Left colon (tissue), 2 donors: ENCODE measurements at regions not wholly inside any gene's neighbourhood (a gene's known extent, or its start where the extent isn't known, plus 50 kb on each side); places are given as distances from the start of the nearest gene placed in this dataset.

Experiments used
- ATAC-seq: fragments of 200-7000 bp; cut with Tn5 transposase; one replicate; pipeline ENCODE4 v1.9.1; 2020; ENCODE audit warnings: mild to moderate bottlenecking, moderate library complexity
- DNase-seq, 2 donors: peaks; one replicate each; pipeline ENCODE4 v3.0.0-alpha.2; 2020
- intact Hi-C, 2 donors: fragments of 100-400 bp; cut with DNase I in 1 of 2; cut with micrococcal nuclease in 1 of 2; formaldehyde crosslinking; loops; one replicate each; pipeline versions ENCODE4 v1.11.2 to v1.14.0; 2022; cut with DNase I, micrococcal nuclease
- donor health status: DM: no; HTN: no; CAD: no.
- donor health status: DM: yes; HTN: yes; CAD: no.

DNA sequence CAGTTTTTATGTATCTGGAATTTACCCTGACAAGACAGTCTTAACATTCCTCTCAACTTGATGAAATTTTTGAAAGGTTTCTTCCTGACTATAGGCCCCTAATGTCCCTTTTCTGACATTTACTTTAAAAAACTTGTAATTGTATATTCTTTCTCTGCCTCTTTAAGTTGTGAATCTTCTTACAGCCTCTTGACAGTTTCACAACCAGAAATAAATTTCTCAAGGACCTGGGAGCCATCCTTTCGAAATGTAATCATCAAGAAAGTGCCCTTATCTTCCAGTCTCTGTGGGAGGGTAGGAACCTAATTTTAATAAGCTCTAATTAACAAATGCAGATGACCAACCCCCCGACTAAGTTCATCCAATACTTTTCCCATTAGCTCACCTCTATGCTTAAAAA is 403.6 kb upstream of the GJE1 start:
- DNase-seq = no peak
- intact Hi-C loops = no loop called here
- no peak for ATAC-seq

DNA sequence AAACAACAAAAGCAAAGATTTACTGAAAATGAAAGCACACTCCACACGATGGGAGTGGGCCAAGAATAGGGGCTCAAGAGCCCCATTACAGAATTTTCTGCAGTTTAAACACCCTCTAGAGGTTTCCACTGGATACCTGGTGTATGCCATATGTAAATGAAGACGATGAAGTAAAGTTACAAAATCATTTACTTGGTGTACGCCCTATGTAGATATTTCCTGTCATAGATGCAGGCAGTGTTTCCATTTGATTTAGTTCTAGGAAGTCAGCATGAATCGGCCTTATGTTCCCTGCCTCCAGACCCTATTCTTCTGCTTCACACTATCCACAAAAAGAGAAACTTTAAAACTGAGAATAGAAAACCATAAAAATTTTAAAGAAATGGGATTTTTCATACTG is 404.4 kb upstream of the GJE1 start:
- DNase-seq = no peak
- no peak for ATAC-seq
- intact Hi-C loops = no loop called here

DNA sequence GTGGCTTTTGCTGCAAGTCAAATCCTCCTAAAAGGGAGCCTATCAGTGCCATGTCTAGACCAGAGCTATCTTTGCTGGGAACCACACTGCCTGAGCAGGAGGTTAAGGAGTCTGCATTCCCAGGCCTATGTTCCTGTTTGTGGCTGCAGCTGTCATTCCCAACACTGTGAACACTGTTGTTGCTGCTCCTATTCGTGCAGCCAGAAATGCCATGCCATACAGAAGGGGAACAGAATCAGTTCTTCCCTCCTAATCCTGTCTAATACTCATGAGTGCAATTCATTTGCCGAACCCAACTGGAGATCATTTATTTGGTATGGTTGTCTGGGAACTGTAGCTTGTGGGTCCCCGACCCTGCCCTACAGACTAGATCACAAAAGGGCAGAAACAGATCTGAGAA is 406.5 kb upstream of the GJE1 start:
- no peak for ATAC-seq
- no peak for DNase-seq
- intact Hi-C loops = no loop called here

DNA sequence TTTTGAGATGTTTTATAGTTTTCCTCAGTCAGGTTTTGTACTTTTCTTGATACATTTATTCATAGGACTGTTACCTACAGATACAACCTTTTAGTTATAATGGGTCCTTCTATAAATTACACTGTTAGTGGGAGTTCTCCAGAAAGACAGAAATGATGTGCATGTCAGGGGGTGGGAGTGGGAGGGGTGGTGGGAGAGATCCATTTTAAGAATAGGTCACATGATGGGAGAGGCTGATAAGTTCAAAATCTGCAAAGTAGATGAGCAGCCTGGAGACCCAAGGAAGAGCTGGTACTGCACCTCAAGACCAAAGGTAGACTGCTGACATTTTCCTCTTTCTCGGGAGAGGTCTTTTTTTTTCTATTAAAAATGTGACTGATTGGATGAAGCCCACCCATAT is 408.0 kb upstream of the GJE1 start:
- DNase-seq = no peak
- intact Hi-C loops = no loop called here
- ATAC-seq = no peak

DNA sequence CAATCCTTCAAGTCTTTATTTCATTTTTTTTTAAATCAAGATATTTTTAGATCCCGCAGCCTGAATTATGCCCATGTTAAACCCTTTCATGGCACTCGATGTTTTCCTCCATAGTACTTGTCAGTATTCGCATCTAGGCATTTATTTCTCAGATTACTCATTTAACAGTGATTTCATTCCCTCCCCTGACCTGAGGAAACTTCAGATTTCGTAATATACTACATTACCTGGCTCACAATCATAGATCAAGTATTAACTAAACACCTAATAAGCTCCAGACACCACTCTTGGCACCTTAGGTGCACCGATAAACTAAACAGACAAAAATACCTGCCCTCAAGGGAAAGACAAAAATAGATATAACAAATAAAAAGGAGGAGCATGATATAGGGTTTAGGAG is 413.2 kb upstream of the GJE1 start:
- ATAC-seq (no peak), DNase-seq (no peak)
- intact Hi-C loops = no loop called here

DNA sequence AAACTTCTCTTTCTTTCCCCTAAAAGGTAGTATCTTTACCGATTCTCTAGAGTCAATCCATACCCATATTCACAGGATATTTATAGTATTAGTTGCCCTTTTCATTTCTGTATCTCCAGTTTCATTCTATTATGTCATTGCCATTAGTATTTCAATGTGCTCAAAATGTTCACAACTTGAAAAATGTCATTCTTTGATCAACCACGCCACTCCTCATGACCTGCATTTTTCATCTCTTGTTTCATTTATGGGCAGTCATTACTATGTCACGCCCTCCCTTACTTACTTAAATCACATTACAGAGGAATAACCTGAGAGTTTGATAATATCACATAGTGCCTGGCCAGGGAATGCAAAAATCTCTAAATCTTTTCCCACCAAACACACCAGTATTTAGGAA is 427.3 kb upstream of the GJE1 start:
- DNase-seq = no peak
- ATAC-seq = no peak
- intact Hi-C loops = no loop called here

DNA sequence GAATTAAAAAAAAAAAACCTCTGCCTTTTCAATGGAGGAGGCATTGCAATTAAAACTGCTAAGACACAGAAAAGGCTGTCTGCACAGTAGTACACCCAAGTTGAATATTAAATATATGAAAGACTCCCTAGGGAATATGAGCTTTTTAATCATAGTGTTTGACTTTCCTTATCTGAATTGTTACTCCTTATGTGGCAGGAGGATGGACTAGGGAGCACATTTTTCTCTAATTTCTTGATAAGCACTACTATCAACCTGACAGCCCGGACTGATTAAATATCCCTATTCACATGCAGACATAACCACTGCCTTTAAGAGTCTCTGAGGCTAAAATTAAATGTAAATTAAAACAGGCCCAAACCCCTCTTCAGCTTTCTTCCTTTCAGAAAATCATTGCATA is 428.6 kb upstream of the GJE1 start:
- intact Hi-C loops = no loop called here
- ATAC-seq = no peak
- no peak for DNase-seq

DNA sequence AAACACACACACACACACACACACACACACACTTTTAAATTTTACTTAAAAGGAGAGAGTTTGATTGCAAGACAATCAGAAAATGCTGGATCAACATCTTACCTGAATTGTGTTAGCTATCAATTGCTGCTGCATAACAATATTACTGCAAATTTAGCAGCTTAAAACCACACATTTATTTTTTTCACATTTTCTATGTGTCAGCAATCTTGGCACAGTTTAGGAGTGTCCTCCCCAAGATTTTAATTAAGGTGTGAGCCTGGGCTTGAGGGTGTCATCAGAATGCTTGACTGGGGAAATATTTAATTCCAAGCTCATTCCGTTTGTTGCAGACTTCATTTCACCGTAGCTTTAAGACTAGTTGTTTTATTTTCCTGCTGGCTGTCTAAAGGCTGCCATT is 431.0 kb upstream of the GJE1 start:
- DNase-seq (no peak), ATAC-seq (no peak)
- intact Hi-C loops = no loop called here

DNA sequence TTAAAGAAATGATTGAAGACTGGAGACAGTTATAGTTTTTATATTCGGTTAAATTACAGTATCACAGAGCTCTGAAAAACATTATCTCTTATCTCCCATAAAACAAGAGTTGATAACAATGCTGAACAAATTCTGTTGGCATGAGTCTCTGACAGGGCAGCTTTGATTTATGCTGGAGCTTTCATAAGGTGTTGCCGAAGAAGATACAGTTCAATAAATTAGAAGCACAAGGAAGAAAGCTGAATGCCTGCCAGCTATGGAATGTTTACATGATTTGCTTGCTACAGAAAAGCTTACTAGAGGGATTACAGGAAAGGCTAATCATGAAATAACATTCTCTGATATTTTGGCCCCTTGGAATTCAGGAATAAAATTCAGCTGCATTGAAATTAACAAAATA is 431.9 kb upstream of the GJE1 start:
- intact Hi-C loops = no loop called here
- DNase-seq (no peak), ATAC-seq (no peak)

DNA sequence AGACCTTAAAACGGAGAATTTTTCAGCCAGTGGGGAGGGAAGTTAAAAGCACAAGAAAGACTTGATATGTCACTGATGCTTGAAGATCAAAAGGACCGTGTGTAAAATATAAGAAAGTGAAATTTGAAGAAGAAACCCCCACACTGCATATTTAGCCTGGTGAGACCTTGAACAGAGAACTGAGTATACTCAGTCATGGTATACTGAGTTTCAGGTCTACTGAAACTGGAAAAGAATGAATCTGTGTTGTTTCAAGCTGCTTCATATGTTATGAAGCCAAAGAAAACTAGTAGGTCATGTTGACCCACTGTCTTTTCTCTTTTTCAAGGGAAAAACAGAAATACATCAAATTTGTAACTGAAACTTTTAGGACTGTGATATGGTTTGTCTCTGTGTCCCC is 443.8 kb upstream of the GJE1 start:
- ATAC-seq (no peak), DNase-seq (no peak)
- intact Hi-C loops = no loop called here

DNA sequence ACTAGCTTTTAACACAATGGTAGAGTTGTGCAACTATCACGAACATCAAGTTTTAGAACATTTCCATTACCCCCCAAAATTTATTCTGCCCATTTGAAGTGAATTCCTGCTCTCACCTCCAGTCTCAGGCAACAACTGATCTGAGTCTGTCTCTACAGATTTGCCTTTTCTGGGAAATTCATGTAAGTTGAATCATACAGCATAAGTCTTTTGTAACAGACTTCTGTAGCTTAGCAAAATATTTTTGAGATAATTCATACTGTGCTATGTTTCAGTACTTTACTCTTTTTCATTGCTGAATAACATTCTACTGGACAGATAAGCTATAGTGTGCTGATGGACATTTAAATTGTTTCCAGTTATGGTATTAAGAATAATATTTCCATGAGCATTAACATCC is 447.3 kb upstream of the GJE1 start:
- intact Hi-C loops = no loop called here
- DNase-seq = no peak

DNA sequence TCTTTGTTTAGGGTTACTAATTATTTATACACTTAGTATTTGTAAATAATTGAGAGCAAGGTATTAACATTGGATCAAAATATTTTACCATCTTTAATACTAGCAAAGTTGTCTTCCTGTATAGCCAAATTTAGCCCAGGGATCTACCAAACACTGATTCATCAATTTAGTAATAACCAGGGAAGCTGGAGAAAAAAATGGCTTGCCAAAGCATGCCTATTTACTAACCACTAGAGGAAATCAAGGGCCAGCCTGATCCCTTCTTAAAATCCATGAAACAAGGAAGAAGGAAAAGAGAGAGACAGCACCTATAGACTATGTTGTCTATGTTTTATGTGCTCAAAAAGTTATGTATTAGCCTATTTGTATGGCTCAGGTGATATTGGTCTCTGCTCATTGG is 450.3 kb upstream of the GJE1 start:
- ATAC-seq = no peak
- intact Hi-C loops = no loop called here
- DNase-seq = no peak

More for the DNA sequence above, 447.3 kb upstream of the GJE1 start:
- no peak for ATAC-seq

DNA sequence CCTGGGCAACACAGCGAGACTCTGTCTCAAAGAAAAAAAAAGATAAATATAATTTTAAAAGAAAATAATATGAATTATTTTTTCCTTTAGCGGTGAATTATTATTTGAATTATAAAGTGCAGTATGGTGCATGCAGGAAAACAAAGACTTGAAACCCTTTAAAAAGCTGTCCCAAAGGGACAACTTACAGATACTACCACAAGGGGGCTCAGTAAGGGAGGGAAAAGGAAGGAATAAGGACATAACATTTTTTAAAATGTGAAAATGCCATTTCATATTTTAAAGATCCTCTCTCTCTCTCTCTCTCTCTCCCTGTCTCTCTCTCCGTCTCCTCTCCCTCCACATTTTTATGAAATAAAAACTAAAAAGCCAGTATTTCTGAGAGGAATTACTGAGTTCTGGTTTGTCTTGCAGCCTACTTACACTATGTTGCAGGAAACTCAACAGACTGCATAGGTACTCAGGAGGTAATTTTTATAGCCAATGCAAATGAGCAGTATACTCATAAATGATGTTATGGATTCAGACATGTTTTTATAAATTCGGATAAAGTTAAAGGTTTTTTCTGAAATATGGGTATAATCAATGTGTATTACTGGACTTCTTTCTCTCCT is 455.0 kb upstream of the GJE1 start:
- ATAC-seq = no peak

DNA sequence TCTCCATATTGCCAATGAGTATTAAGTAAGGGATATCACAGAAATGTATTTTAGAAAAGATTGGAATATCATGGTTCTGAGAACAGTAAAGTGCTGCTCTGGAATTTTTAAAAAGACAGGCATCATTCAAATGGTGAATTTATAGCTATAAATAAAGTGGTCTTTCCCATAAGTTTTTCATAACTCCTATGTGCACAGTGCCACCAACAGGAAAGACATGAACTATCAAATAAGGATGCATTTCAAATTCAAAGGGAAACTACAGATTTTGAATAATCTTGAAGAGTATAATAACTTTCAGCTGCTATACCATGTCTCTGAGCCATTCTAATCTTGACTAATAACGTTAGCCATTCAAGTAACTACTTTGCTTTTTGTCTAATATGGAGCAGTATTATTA is 456.8 kb upstream of the GJE1 start:
- intact Hi-C loops = no loop called here
- DNase-seq = no peak
- ATAC-seq = no peak

More for the DNA sequence above, 455.0 kb upstream of the GJE1 start:
- intact Hi-C loops = no loop called here
- no peak for DNase-seq

DNA sequence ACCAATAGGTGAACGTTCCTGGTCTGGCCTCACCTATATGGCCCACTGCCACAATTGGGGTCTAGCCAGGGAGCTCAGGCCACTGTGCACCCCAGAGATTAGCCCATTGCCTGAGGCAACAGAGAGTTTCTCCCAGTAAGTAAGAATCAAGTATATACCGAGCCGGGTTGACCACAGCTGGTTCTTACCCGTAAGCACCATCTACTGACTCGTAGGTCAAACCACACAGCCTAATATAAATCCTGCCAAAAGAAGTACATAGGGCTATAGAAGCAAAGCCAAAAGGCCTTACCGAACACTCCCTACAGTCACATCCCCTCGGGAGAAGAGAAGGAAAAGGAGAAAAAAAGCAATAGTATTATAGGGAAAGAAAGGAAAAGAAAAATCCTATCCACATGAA is 463.6 kb upstream of the GJE1 start:
- ATAC-seq (no peak), DNase-seq (no peak)
- intact Hi-C loops = no loop called here

DNA sequence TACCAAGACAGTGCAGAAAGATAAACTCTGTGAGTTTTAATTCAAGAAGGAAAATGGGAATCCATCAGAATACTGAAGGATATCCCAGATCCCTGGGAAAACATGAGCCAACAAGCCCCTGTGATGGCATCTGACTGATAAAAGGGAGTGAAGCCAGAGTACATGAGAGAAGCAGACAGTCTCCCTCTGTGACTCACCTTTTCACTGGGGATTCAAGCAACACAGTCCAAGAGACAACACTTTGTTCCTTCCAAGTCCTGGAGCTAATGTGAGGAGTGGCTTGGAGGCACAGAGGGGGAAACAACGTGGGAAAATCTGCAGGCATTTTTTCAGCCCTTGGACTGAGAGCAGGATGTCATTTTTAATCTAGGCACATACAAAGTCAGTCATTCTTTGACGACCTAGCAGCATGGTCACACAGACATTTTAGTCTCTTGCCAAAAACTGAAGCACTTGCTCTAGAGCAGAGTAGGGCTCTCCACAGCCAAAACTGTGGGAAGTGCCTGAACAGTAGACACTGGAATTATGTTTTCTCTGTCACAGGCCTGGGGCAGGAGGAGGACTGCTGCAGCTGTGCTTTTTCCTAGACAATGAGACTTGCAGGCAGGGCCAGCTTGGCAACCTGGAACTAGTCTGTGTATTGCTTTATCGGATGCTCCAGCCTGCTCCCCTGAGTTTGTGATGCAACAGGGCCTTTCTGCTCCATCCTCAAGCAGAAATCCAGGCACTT is 465.0 kb upstream of the GJE1 start:
- no peak for DNase-seq
- ATAC-seq = no peak
- intact Hi-C loops = no loop called here

DNA sequence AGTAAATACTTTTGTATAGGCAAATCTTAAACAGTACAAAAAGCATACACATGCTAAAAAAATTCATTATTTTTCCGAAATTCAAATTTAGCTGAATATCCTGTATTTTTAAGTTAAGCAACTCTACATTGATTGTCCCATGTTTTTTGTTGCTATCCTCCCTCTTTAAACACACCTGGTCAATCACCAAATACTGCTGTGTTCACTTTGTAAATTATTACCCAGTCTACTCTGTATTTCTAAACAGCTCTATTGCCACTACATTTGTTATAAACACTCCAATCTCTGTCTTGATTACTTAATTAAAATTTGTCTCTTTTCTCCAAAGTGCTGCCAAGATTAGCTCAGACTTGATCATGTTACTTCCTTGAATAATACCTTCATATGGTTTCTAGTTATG is 466.5 kb upstream of the GJE1 start:
- DNase-seq = no peak
- intact Hi-C loops = no loop called here
- no peak for ATAC-seq

DNA sequence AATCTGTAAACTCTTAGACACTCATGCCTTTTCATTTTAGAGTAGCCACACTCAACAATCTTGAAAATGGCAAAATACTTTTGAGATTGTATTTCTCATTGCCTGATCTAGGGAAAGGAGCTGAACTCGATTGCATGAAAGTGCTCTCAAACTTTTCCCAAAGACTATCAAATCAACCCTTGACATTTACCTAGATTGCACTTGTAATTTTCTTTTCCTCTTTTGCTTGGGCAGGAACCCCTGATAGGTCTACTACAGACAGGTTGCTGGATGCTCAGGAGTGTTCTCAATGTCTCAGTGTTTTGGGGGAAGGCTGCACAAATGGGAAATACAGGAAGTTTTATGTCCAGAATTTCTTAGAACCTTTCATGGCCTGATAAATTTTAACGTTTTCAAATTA is 468.0 kb upstream of the GJE1 start:
- intact Hi-C loops = no loop called here
- ATAC-seq (no peak), DNase-seq (no peak)

DNA sequence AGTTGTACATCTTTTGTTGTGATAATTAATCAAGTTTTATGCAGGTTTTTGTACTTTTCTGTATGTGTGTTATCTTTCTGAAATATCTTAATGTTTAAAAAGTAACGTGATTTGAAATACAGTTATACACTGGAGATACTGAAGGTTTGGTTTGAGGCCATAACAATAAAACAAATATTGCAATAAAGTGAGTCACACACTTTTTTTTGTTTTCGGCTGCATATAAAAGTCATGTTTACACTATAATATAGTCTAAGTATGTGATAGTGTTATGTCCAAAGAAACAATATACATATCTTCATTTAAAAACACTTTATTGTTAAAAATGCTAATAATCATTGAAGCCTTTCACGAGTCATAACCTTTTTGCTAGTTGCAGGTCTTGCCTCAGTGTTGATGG is 473.1 kb upstream of the GJE1 start:
- intact Hi-C loops = no loop called here
- ATAC-seq = no peak
- DNase-seq = no peak

DNA sequence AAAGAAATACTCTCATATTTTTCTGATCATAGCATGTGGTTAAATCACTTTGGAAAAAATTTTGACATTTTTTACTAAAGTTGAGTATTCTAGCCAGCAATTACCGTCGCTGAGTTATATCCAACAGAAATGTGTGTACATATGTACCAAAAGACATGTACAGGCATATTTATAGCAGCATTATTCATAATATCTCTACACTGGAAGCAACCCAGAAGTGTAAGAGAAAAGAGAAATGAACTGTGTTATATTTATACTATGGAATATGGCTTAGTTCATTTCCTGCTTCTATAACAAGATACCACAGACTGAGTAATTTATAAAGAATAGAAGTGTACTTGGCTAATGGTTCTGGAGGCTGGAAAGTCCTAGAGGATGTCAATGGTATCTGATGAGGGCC is 474.0 kb upstream of the GJE1 start:
- ATAC-seq = no peak
- intact Hi-C loops = no loop called here
- no peak for DNase-seq

DNA sequence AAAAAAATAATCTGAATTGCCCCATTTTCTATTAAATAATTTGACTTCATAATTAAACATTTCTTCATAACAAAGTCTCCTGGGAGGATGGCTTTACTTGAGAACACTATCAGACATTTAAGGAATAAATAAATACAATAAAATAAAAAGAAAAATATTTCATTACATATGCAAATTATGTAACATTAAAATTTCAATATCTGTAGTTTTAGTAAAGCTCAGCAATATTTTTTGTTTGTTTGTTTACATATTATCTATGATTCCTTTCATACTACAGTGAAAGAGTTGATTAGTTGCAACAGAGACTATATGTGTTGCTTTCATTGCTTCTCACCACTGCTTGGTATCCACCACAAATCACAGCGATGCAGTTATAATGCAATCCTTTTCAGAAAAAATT is 474.9 kb upstream of the GJE1 start:
- no peak for ATAC-seq
- intact Hi-C loops = no loop called here

More for the DNA sequence above, 474.9 kb upstream of the GJE1 start:
- no peak for DNase-seq
